ENCODE measurements at regions not wholly inside any gene's neighbourhood (a gene's known extent, or its start where the extent isn't known, plus 50 kb on each side); places are given as distances from the start of the nearest gene placed in this dataset.

- TF ChIP-seq, protein P1, sequence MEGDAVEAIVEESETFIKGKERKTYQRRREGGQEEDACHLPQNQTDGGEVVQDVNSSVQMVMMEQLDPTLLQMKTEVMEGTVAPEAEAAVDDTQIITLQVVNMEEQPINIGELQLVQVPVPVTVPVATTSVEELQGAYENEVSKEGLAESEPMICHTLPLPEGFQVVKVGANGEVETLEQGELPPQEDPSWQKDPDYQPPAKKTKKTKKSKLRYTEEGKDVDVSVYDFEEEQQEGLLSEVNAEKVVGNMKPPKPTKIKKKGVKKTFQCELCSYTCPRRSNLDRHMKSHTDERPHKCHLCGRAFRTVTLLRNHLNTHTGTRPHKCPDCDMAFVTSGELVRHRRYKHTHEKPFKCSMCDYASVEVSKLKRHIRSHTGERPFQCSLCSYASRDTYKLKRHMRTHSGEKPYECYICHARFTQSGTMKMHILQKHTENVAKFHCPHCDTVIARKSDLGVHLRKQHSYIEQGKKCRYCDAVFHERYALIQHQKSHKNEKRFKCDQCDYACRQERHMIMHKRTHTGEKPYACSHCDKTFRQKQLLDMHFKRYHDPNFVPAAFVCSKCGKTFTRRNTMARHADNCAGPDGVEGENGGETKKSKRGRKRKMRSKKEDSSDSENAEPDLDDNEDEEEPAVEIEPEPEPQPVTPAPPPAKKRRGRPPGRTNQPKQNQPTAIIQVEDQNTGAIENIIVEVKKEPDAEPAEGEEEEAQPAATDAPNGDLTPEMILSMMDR (IDR thresholded peaks at IDR 0.05): no peak
Observed at GRCh38 chr9:16328349-16328748, 542.1 kb downstream of the BNC2 start.

- TF ChIP-seq, protein P1 (IDR thresholded peaks at IDR 0.05): no peak
Observed at GRCh38 chr9:16329671-16330113, 540.8 kb downstream of the BNC2 start.

- TF ChIP-seq, protein P1 (IDR thresholded peaks at IDR 0.05): no peak
Observed at GRCh38 chr9:16331031-16331430, 539.4 kb downstream of the BNC2 start.

DNA sequence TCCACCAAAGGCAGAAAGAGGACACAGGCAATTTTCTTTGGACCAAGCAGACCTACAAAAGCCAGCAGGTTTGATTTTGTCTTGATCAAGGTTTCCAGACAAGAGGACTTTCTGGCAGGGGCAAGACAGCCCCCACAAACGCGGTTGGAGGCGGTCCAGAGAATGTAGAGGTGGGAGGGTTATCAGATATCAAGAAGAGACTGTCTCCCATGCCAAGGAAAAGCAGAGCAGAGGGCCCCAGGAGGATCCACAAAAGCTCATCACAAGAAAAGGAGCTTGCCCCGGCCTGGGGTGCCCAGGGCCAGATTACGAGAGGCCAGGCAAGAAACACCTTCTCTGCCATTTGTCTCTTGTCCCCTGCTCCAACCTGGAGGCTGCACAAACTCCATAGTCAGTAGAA lies 538.9 kb downstream of the BNC2 start:
- TF ChIP-seq, protein P1 (IDR thresholded peaks at IDR 0.05): no peak

DNA sequence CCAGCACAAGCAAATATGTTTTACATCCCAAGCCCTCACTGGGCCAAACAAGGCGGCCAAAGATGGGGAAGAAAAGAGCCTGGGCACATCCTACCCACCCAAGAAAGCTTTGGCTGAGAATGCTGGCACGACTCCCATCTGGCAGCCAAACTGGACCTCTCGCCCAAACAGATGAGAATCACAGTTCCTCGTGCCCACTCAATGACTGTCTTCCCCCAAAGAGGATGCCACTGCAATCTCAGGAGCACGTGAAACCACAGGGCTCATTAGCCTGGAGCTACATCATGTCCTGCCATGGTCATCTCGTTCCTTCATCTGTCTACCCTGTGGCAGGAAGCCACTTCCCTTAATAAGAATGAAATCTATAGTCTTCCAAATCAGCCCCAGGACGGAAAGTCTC lies 536.8 kb downstream of the BNC2 start:
- TF ChIP-seq, protein P1 (IDR thresholded peaks at IDR 0.05): no peak

GRCh38 chr9:16335788-16336580 lies 534.5 kb downstream of the BNC2 start:
- TF ChIP-seq, protein P1 (IDR thresholded peaks at IDR 0.05): no peak

DNA sequence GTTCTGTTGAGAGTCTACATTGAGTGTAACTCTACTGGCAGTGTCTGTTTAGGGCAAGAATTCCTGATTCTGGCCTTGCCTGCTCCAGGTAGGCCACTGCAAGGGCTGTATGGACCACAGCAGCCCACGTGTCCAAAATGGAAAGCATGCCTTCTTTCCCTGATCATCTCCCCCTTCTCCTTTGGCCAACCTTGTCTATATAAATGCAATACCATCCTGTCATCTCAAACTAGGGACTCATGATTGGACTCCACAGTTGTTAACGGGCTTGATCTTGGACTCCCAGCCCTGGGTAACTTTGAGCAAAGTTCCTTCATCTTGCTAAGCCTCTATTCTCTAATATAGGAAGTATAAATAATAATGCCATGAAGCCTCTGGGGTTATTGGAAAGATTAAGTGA lies 533.6 kb downstream of the BNC2 start:
- TF ChIP-seq, protein P1 (IDR thresholded peaks at IDR 0.05): no peak
